PC-9 (cell line): ENCODE measurements at regions not wholly inside any gene's neighbourhood (a gene's known extent, or its start where the extent isn't known, plus 50 kb on each side); places are given as distances from the start of the nearest gene placed in this dataset.

Source experiments
- BruUV-seq: library from RNA; stranded (reverse); fragments of 400-500 nt; replicated peaks from 2 replicates; lab custom pipeline; 2021; lab: Mats Ljungman, UMichigan
- CTCF ChIA-PET: fragments of 300-600 bp; sonication (Branson Sonifier 250); formaldehyde crosslinking; loops from one replicate; lab custom pipeline; 2022; ENCODE audit warnings: antibody characterized with exemption; lab: Charles Lee
- POLR2A ChIA-PET: fragments of 300-600 bp; sonication (Branson Sonifier 250); formaldehyde crosslinking; loops from one replicate; lab custom pipeline; 2022; ENCODE audit warnings: antibody characterized with exemption; ENCODE audit not compliant: unreplicated experiment; lab: Charles Lee
- DNase-seq, 2 experiments: peaks; one replicate each; pipeline versions ENCODE4 v3.0.0 to v3.0.0-alpha.2; 2015 to 2022; ENCODE audit warnings: mixed read lengths in 1 of 2
- H2AFZ ChIP-seq: fragments of 200-600 bp; sonication (generic); 2 replicates; pipeline ENCODE4 v1.8.1; 2017; ENCODE audit warnings: antibody characterized with exemption
- H3F3A ChIP-seq: fragments of 200-600 bp; sonication (generic); 2 replicates; pipeline ENCODE4 v1.8.1; 2017; ENCODE audit warnings: antibody characterized with exemption, mild to moderate bottlenecking, low read depth; ENCODE audit not compliant: insufficient read depth
- H3K27ac ChIP-seq: fragments of 200-600 bp; sonication (generic); 2 replicates; pipeline ENCODE4 v1.6.1; 2016; ENCODE audit warnings: mixed run types
- H3K27me3 ChIP-seq: fragments of 200-600 bp; sonication (generic); 2 replicates; pipeline ENCODE4 v1.6.1; 2016; ENCODE audit warnings: low read depth, mixed run types; ENCODE audit not compliant: insufficient read depth
- H3K36me3 ChIP-seq: fragments of 200-600 bp; sonication (generic); 2 replicates; pipeline ENCODE4 v1.6.1; 2016; ENCODE audit warnings: low read depth, mixed run types
- H3K4me1 ChIP-seq: fragments of 200-600 bp; sonication (generic); replicated peaks from 2 replicates; pipeline ENCODE4 v1.6.1; 2016; ENCODE audit warnings: mixed run types; ENCODE audit not compliant: insufficient read depth
- H3K4me2 ChIP-seq: fragments of 200-600 bp; sonication (generic); 2 replicates; pipeline ENCODE4 v1.6.1; 2017; ENCODE audit warnings: mixed run types
- H3K4me3 ChIP-seq: fragments of 200-600 bp; sonication (generic); 2 replicates; pipeline ENCODE4 v1.6.1; 2016; ENCODE audit warnings: mixed run types
- H3K79me2 ChIP-seq: fragments of 200-600 bp; sonication (generic); 2 replicates; pipeline ENCODE4 v1.6.1; 2017; ENCODE audit warnings: low read depth, mixed run types
- H3K9me2 ChIP-seq: fragments of 200-600 bp; sonication (generic); 2 replicates; pipeline ENCODE4 v1.8.1; 2017; ENCODE audit warnings: mild to moderate bottlenecking; ENCODE audit not compliant: insufficient read depth
- H3K9me3 ChIP-seq: fragments of 200-600 bp; sonication (generic); 2 replicates; pipeline ENCODE4 v1.8.1; 2016; ENCODE audit warnings: low read depth; ENCODE audit not compliant: insufficient read depth
- H4K20me1 ChIP-seq: fragments of 200-600 bp; sonication (generic); 2 replicates; pipeline ENCODE4 v1.8.1; 2017; ENCODE audit not compliant: insufficient read depth
- CTCF ChIP-seq: fragments of 200-600 bp; sonication (generic); conservative IDR thresholded peaks from 2 replicates; pipeline ENCODE4 v1.6.1; 2017; ENCODE audit warnings: mixed run types, antibody characterized with exemption, mild to moderate bottlenecking, moderate library complexity
- EZH2 ChIP-seq: fragments of 200-600 bp; sonication (generic); IDR thresholded peaks from 2 replicates; pipeline ENCODE4 v1.8.0; 2017; ENCODE audit warnings: antibody characterized with exemption, low read depth
- intact Hi-C: fragments of 100-400 bp; cut with micrococcal nuclease; formaldehyde crosslinking; loops from one replicate; pipeline ENCODE4 v1.10.0; 2022; ENCODE audit not compliant: unreplicated experiment

GRCh38 chr4:60359746-60360367, 840.3 kb upstream of the ADGRL3 start:
- no peaks in the 10 kb centered on the region for H3F3A ChIP-seq
- H3K79me2 ChIP-seq, result no peaks in the 10 kb centered on the region
- H3K4me1 ChIP-seq, result no peaks in the 10 kb centered on the region
- H3K36me3 ChIP-seq, result no peaks in the 10 kb centered on the region
- H3K9me3 ChIP-seq, result no peaks in the 10 kb centered on the region
- no peak overlapping the region for H3K4me2 ChIP-seq
- no peak overlapping the region for H2AFZ ChIP-seq
- no peaks in the 10 kb centered on the region for H4K20me1 ChIP-seq
- no peak overlapping the region for H3K27ac ChIP-seq
- BruUV-seq, result no TSS peak
- H3K4me3 ChIP-seq, result no peak overlapping the region
- POLR2A ChIA-PET, result interaction anchor here (0.7 kb wide), 1 partner anchor 647 kb away, joined by 4 read pairs; no protein-coding TSS in a partner anchor
- H3K27me3 ChIP-seq, result no peaks in the 10 kb centered on the region
- CTCF ChIA-PET, result no interaction called here
- intact Hi-C loops, result no loop called here
- no peak for DNase-seq
- TF ChIP-seq CTCF (no peak), EZH2 (no peak)
- H3K9me2 ChIP-seq, result no peaks in the 10 kb centered on the region

GRCh38 chr4:60365176-60365575, 835.0 kb upstream of the ADGRL3 start:
- ChIA-PET POLR2A (no interaction called here), CTCF (no interaction called here)
- H3K4me3 ChIP-seq, result no peak overlapping the region
- no peaks in the 10 kb centered on the region for H3K9me2 ChIP-seq
- BruUV-seq, result no TSS peak
- no peak overlapping the region for H3K4me2 ChIP-seq
- H4K20me1 ChIP-seq, result no peaks in the 10 kb centered on the region
- H2AFZ ChIP-seq, result no peak overlapping the region
- no peaks in the 10 kb centered on the region for H3F3A ChIP-seq
- H3K79me2 ChIP-seq, result no peaks in the 10 kb centered on the region
- no peak overlapping the region for H3K27ac ChIP-seq
- intact Hi-C loops, result no loop called here
- DNase-seq, result no peak
- no peaks in the 10 kb centered on the region for H3K36me3 ChIP-seq
- H3K9me3 ChIP-seq, result no peaks in the 10 kb centered on the region
- no peaks in the 10 kb centered on the region for H3K27me3 ChIP-seq
- no peaks in the 10 kb centered on the region for H3K4me1 ChIP-seq
- TF ChIP-seq EZH2 (no peak), CTCF (no peak)

GRCh38 chr4:60366661-60367060, 833.5 kb upstream of the ADGRL3 start:
- Histone ChIP-seq H3K36me3 (no peaks in the 10 kb centered on the region), H3K9me2 (no peaks in the 10 kb centered on the region), H3K27me3 (no peaks in the 10 kb centered on the region), H2AFZ (no peak overlapping the region), H4K20me1 (no peaks in the 10 kb centered on the region), H3K9me3 (no peaks in the 10 kb centered on the region), H3K4me3 (no peak overlapping the region), H3K4me1 (no peaks in the 10 kb centered on the region), H3K79me2 (no peaks in the 10 kb centered on the region), H3K4me2 (no peak overlapping the region), H3F3A (no peaks in the 10 kb centered on the region), H3K27ac (no peak overlapping the region)
- BruUV-seq, result no TSS peak
- no peak for DNase-seq
- intact Hi-C loops, result no loop called here
- no peak for TF ChIP-seq CTCF
- no peak for TF ChIP-seq EZH2
- ChIA-PET POLR2A (no interaction called here), CTCF (no interaction called here)
